UCSD-AML1 (cell line): ENCODE measurements at regions not wholly inside any gene's neighbourhood (a gene's known extent, or its start where the extent isn't known, plus 50 kb on each side); places are given as distances from the start of the nearest gene placed in this dataset.
"Not testable (repeated sequence)": the region's sequence is repeated elsewhere in the genome, so short reads cannot be mapped to it uniquely, and the experiment has no call there.

Experiments used
- DNase-seq: peaks from one replicate; lab custom pipeline; 2025; ENCODE audit not compliant: unreplicated experiment; lab: John Stamatoyannopoulos, UW

GRCh38 chr3:70743754-70744153 lies 431.3 kb upstream of the MDFIC2 start:
- no peak for DNase-seq

GRCh38 chr3:70742081-70742480 lies 429.6 kb upstream of the MDFIC2 start:
- no peak for DNase-seq

- no peak for DNase-seq
These were observed 428.4 kb upstream of the MDFIC2 start for GRCh38 chr3:70740872-70741271.

- no peak for DNase-seq
These were observed 427.6 kb upstream of the MDFIC2 start for GRCh38 chr3:70740071-70740470.

GRCh38 chr3:70738291-70738681 lies 425.8 kb upstream of the MDFIC2 start:
- peak; percentile 29 for DNase-seq

GRCh38 chr3:70737666-70738290 lies 425.3 kb upstream of the MDFIC2 start:
- peak; percentile 25 for DNase-seq

- no peak for DNase-seq
These were observed 423.6 kb upstream of the MDFIC2 start for GRCh38 chr3:70736009-70736408.

- DNase-seq = no peak
These were observed 422.3 kb upstream of the MDFIC2 start for GRCh38 chr3:70734756-70735155.

- DNase-seq = no peak
These were observed 418.6 kb upstream of the MDFIC2 start for GRCh38 chr3:70731046-70731445.

- DNase-seq = no peak
These were observed 417.4 kb upstream of the MDFIC2 start for GRCh38 chr3:70729845-70730244.

- DNase-seq = no peak
These were observed 415.9 kb upstream of the MDFIC2 start for GRCh38 chr3:70728311-70728710.

- no peak for DNase-seq
These were observed 414.5 kb upstream of the MDFIC2 start for GRCh38 chr3:70726961-70727360.

- no peak for DNase-seq
These were observed 413.9 kb upstream of the MDFIC2 start for GRCh38 chr3:70726096-70726938.

GRCh38 chr3:70722018-70722417 lies 409.6 kb upstream of the MDFIC2 start:
- DNase-seq = no peak

- peak; percentile 28 for DNase-seq
These were observed 404.4 kb upstream of the MDFIC2 start for GRCh38 chr3:70716832-70717231.

- DNase-seq = no peak
These were observed 400.1 kb upstream of the MDFIC2 start for GRCh38 chr3:70712449-70713082.

- DNase-seq = no peak
These were observed 391.1 kb upstream of the MDFIC2 start for GRCh38 chr3:70703305-70704102.

- no peak for DNase-seq
These were observed 389.7 kb upstream of the MDFIC2 start for GRCh38 chr3:70702132-70702531.

- DNase-seq = no peak
These were observed 372.3 kb upstream of the MDFIC2 start for GRCh38 chr3:70684701-70685100.

GRCh38 chr3:70675810-70676209 lies 363.4 kb upstream of the MDFIC2 start:
- DNase-seq = not testable (repeated sequence)
